ENCODE measurements at regions not wholly inside any gene's neighbourhood (a gene's known extent, or its start where the extent isn't known, plus 50 kb on each side); places are given as distances from the start of the nearest gene placed in this dataset.
"Not testable (repeated sequence)": the region's sequence is repeated elsewhere in the genome, so short reads cannot be mapped to it uniquely, and the experiment has no call there.

- no peak for DNase-seq (ENCODE audit: low read depth)
These were observed 52.2 kb upstream of the MKI67 start for GRCh38 chr10:128178302-128178958.

GRCh38 chr10:128180843-128181242 is 54.6 kb upstream of the MKI67 start:
- DNase-seq (ENCODE audit: low read depth), result no peak

DNA sequence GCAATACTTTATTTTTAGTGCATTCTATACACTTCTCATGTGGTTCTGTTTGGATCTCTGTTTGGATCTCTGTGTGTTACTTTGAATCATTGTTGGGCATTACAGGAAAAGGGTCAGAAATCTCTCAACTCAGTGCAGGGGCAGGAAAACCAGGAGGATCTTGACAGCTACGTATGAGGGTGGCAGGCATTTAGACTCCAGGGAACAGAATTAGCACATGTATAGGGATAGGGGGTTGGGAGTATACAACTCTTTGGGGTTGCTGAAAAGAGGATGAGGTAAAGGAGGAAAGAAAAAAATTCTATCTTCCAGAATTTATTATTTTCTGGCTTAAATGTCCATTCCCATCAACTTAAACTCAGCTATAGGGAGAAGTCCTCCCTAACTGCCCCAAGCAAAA is 59.4 kb upstream of the MKI67 start:
- DNase-seq (ENCODE audit: low read depth), result no peak

- DNase-seq (ENCODE audit: low read depth), result no peak
These were observed 61.0 kb upstream of the MKI67 start for GRCh38 chr10:128186959-128187787.

- DNase-seq (ENCODE audit: low read depth), result no peak
These were observed 61.6 kb upstream of the MKI67 start for GRCh38 chr10:128187788-128188185.

DNA sequence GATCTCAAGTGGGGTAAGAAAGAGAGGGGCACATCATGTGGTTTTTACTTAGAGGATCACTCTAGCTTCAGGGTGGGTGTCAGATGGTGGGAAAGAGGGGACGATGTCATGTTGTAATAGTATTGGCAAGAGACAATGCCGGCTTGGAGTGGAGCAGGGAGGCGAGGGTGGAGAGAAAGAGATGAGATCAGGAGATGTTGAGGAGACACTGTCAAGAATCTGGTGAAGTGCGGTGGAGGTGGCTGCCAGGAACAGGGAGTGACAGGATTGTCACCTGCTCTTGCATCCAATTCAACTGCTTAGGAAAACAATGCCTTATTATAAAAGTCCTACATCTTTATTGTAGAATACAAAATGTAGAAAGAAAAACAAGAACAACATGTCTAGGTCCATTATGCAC is 63.0 kb upstream of the MKI67 start:
- DNase-seq (ENCODE audit: low read depth), result no peak

DNA sequence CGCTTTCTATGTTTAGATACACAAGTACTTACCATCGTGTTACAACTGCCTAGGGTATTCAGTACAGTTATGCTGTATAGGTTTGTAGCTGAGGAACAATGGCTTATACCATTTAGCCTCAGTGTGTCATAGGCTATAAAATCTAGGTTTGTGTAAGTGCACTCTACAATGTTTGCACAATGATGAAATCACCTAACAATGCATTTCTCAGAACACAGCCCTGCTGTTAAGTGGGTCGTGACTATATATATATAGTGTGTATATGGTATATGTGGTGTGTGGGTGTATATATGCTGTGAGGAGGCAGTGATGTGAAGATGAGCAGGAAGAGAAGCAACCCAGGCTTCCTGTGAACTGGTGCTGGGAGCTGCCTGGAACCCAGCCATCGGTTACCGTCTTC is 65.6 kb upstream of the MKI67 start:
- no peak for DNase-seq (ENCODE audit: low read depth)

- DNase-seq (ENCODE audit: low read depth), result not testable (repeated sequence)
These were observed 75.6 kb upstream of the MKI67 start for GRCh38 chr10:128201826-128202225.

GRCh38 chr10:128203028-128203427 is 76.8 kb upstream of the MKI67 start:
- DNase-seq (ENCODE audit: low read depth), result no peak

DNA sequence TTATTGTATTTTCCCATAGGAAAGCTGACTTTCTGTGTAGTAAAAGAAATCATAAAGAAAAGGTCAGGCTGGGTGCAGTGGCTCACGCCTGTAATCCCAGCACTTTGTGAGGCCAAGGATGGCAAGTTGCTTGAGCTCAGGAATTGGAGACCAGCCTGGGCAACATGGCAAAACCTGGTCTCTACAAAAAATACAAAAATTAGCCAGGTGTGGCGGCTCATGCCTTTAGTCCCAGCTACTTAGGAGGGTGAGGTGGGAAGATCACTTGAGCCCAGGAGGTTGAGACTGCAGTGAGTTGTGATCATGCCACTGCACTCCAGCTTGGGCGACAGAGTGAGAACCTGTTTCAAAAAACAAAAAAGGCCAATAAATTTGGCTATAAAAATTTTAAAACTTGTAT is 79.4 kb upstream of the MKI67 start:
- DNase-seq (ENCODE audit: low read depth), result not testable (repeated sequence)

DNA sequence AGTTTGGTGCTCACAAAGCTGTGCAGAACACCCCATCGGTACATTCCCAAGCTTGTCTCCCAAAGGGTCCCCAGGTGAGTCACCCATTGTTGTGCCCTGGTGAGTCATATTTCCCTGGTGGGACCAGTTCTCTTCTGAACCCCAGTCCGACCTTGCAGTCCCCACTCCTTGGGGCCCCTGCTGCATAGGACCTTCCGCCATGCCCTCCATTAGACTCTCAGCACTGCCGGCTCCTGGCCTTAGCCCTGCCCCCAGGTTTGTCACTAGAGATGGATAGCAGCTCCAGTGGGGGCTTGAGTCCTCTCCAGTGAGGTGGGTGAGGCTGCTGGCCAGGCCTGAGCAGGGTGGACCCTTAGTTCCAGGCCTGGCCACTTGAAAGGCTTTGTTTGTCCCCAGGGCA is 80.5 kb upstream of the MKI67 start:
- DNase-seq (ENCODE audit: low read depth), result no peak

DNA sequence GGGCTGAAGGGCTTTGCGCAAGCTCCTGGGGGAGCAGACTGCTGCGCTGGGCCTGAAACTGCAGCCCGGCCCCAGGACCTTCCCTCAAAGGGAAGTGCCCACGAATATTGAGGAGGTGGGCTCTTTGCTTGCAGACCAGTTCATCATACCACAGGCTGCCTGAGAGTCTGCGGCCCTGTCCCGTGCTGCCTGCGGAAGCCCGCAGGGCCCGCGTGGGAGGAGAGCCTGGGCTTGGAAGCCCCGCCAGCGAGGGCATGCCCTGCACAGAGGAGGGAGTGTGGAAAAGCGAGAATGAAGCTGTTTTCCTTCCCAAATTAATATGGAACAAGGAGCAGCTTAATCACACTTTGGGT is 83.6 kb upstream of the MKI67 start:
- DNase-seq (ENCODE audit: low read depth), result no peak

DNA sequence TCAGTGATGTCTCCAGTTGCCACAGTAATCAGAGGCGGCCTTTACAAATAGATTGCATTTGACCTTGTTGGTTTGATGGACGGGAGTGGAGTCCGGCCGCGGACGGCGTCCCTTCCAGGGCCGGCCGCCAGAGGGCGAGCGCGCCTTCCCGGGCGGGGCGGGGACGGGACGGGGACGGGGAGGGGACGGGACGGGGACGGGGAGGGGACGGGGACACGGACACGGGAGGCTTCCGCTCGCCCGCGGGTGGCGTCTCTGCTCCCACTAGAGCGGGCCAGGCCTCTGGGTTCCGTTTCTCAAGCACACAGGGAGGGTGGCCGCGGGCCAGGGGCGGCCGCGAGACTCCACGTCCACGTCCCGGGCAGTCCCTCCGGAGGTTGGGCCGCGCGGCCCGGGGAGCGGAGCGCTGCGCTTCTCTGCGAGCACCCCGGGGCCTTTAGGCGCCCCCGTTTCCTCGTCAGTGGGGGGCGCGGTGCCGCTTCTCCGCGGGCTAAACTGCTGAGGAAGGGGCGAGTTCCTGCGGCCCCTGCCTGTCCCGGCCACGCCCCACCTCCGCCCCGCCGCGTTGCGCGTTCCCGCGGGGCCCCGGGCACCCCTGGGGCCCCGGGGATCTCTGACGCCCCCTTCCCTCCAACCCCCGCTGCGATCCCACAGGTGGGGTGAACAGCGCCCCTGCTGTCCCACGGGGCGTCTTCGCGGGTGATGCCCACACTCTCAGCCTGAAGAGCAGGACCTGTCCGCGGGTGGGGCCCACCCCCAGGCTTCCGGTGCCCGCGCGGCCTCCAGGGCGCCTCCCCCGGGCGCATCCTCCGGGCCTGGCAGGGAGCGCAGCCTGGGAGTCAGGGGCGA is 84.2 kb upstream of the MKI67 start:
- DNase-seq (ENCODE audit: low read depth), result no peak

DNA sequence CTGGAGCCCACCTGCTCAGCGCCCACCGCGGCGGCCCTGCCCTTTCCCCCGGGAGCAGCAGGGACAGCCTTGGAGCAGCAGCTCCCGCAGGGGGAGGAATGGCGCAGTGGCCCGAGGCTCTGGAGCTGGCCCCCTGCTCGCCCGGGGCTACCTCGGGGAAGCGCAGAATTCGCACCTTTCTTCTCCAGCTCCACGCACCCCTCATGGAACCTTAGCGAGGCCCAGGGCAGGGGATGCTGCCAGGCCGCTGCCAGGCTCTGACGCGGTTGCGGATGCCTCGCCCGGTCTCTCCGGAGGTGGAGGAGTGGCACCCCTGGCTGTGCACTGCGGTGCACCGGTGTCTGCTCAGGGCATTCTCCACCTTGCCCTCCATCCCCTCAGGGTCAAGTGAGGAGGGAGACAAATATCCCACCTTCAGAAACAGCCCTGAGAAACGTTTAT is 84.9 kb upstream of the MKI67 start:
- DNase-seq (ENCODE audit: low read depth), result no peak

- peak; percentile 31 for DNase-seq (ENCODE audit: low read depth)
These were observed 85.9 kb upstream of the MKI67 start for GRCh38 chr10:128211953-128212727.

DNA sequence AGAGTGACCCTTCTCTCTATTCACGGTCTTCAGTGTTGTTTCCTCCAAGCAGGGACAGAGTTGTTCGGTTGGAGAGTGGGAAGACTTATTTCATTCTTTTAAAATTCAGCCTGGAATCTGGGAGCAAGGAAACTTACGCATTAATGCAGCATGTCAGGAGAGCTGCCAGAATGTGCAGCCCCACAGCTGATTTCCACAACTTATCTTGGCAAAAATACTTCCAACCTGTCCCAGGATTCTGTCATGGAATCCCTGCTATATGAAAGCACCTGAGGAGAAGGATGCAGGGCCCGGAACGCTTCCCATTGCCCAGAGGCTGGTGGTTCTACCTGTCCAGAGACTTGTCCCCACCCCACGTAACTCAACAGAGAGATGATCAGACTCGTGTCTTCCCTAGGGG is 86.9 kb upstream of the MKI67 start:
- no peak for DNase-seq (ENCODE audit: low read depth)

GRCh38 chr10:128215733-128216132 is 89.5 kb upstream of the MKI67 start:
- no peak for DNase-seq (ENCODE audit: low read depth)

GRCh38 chr10:128217136-128217535 is 90.9 kb upstream of the MKI67 start:
- no peak for DNase-seq (ENCODE audit: low read depth)

DNA sequence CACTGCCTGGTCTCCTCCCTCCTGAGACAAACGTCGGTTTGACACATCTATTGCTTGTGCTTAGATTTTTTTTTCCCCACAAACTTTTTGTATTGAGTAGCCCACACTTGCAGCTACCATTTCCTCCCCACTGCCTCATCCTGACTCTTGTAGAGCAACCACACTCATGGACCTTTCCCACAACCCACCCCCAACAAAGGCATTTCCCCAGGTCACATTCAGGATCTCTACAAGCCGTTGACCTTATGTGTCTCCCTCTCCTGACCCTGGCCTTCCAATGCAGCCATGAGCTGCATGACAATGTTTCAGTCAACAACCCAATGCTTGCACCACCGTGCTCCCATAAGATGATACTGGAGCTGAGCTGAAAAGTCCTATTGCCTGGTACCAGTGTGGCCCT is 91.9 kb upstream of the MKI67 start:
- no peak for DNase-seq (ENCODE audit: low read depth)

GRCh38 chr10:128219295-128219694 is 93.1 kb upstream of the MKI67 start:
- no peak for DNase-seq (ENCODE audit: low read depth)

DNA sequence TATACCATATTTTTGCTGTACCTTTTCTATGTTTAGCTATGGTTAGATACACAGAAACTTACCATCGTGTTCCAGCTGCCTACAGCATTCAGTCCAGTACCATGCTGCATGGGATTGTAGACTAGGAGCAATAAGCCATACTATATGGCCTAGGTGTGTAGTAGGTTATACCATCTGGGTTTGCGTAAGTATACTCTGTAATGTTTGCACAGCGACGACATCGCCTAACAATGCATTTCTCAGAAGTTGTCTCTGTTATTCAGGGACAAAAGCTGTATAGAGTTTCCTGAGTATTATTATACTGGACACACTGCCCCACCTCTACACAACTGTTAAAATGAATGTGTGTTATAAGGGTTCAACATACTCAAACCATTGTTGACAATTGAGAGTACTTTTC is 93.8 kb upstream of the MKI67 start:
- no peak for DNase-seq (ENCODE audit: low read depth)

- DNase-seq (ENCODE audit: low read depth), result no peak
These were observed 94.9 kb upstream of the MKI67 start for GRCh38 chr10:128221117-128221516.
